GM18519 (cell line): ENCODE measurements at regions not wholly inside any gene's neighbourhood (a gene's known extent, or its start where the extent isn't known, plus 50 kb on each side); places are given as distances from the start of the nearest gene placed in this dataset.
"Not testable (repeated sequence)": the region's sequence is repeated elsewhere in the genome, so short reads cannot be mapped to it uniquely, and the experiment has no call there.

Experiments used
- ATAC-seq: cut with Tn5 transposase; IDR thresholded peaks from one replicate; pipeline ENCODE4 v1.9.1; 2021; ENCODE audit warnings: mild to moderate bottlenecking, moderate library complexity; ENCODE audit not compliant: unreplicated experiment, low FRiP score

DNA sequence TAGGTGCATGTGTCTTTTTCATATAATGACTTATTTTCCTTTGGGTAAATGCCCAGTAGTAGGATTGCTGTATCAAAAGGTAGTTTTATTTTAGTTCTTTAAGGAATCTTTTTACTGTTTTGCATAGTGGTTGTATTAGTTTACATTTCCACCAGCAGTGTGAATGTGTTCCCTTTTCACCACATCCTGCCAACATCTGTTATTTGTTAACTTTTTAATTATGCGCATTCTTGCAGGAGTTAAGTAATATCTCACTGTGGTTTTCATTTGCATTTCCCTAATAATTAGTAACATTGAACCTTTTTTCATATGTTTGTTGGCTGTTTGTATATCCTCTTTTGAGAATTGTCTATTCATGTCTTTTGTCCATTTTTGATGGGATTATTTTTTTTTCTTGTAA, 1761.9 kb downstream of the PLA2G4A start:
- no peak for ATAC-seq

DNA sequence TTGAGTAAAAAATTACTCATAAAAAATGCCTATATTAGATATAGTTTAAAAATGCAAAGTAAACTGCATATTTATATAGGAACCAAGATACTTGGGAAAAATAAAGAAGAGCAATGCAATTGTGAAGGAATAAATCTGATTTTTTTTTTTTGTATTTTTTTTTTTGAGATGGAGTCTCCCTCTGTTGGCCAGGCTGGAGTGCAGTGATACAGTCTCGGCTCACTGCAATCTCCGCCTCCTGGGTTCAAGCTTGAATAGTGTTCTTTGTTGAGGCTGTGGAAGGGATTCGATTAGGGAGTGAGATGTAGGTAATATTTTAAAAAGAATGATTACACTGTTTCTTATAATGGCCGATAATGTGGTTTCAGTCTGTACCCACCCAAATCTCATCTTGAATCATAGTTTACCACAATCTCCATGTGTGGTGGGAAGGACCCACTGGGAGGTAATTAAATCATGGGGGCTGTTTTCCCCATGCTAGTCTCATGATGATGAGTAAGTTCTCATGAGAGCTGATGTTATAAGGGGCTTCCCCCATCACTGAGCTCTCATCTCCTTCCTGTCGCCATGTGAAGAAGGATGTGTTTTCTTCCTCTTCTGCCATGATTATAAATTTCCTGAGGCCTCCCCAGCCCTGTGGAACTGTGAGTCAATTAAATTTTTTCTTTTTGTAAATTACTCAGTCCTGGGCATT, 1765.9 kb downstream of the PLA2G4A start:
- ATAC-seq: no peak

DNA sequence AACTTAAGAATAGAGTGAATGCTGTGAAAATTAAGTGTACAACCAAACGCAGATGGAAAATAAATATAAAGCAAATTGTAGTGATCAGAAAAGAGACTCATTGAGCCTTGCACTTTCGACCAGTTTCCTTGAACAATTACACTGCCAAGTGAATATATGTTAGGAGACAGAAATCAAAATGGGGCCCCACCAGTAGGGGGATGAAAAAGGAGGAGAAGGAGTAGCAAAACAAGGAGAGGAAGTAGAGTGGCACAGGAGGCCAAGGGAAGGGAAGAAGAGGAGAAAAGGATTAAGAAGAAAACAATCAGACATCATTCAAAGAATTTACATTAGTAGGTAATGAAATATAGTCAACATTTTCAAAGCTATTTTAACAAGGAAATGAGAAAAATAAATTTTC, 1770.6 kb downstream of the PLA2G4A start:
- no peak for ATAC-seq

DNA sequence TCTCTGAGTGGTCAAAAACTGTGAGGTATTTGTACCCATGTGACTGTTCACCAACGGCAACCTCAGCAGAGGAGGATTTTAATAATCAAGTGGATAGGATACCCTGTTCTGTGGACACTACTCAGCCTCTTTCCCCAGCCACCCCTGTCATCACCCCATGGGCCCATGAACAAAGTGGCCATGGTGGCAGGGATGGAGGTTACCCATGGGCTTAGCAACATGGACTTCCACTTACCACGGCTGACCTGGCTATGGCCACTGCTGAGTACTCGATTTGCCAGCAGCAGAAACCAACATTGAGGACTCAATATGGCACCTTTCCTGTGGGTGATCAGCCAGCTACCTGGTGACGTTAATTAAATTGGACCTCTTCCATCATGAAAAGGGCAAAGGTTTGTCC, 1782.7 kb downstream of the PLA2G4A start:
- ATAC-seq: no peak

DNA sequence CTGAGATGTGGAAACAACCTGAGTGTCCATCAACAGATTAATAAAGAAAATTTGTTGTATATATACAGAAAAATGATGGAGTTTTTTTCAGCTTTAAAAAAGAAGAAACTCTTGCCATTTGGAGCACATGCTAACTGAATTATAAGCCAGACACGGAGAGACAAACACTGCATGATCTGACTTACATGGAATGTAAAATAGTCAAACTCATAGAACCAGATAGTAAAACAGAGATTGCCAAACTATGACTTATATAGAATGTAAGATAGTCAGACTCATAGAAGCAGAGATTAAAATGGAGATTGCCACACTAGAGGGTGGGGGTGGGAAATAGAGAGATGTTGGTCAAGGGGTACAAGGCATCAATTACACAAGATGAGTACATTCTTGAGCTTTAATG, 1786.6 kb downstream of the PLA2G4A start:
- ATAC-seq: no peak

DNA sequence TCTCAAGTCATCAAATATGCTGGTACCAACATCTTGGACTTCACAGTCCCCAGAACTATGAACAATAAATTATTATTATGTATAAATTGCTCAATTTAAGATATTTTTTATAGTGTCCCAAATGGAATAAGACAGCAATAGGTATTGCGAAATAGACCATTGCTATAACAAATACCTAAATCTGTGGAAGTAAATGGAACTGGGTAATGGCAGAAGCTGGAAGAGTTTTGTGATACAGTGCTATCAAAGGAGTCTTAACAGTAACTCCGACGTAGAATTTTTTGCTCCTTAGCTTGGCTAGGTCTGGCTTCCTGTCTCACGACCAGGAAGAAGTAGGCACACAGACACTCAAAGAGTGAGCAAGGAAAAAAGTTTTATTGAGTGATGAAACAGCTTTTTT, 1791.5 kb downstream of the PLA2G4A start:
- ATAC-seq: no peak

DNA sequence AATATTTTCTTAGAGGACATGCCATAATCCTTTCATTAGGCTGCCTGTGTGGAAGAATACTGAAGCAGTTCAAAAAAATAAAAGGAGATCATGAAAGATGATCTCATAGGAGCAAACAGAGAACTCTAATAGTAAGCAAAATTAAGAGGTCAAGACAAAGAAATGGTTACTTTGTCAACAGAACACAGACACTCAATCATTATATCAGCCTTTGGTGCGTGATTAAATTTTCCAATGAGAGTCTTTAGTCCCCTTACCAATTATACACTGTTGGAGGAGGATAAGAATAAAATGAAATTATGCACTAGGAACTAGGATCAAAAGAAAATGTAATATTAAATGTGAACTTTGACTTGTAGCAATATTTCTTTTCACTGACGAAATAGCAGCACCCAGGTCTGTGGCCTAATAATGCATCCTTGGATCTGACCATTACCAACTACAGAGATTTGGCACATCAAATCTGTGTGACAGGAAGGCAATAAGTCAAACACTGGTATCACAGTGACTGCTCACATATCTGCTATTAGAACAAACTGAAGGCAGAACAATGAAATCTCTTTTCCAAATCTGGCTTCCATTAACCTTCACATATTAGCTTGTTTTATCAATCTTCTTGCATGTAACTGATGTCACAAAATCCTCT, 1812.9 kb downstream of the PLA2G4A start:
- ATAC-seq: no peak

DNA sequence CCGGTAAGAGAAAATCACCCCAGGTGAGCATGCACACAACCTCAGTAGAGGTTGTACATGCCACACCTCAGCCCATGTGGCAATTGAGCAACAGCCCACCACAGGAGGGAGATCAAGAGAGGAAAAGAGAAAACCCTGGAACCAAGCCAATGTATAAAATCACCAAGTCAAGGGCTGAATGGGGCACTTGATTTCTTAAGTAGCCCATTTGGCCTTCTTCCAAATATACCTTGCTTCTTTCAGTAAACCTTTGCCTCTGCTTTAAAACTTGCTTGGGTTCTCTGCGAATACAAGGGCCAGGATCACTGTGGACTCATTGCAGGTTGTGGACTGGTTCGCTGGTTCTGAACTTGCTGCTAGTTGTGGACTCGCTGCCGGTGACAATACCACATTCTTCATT, 1814.0 kb downstream of the PLA2G4A start:
- ATAC-seq: no peak

DNA sequence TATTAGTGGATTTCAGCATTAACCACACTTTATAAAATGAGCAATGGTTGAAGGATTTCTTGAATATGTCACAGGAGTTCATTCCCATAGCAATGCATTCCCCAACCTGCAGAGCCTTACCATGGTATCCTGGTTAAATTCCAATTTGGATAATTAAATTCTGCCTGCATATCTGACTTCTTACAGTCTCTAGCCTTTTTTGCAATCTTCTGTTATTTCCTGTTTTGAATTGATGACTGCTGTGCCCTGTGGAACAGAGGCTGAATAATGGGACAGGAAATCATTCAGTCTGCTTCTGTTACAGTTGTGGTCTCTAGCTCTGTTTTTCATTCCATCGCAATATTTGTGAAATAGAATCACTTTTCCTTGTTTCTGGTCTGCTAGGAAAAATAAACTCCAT, 1823.9 kb downstream of the PLA2G4A start:
- no peak for ATAC-seq

DNA sequence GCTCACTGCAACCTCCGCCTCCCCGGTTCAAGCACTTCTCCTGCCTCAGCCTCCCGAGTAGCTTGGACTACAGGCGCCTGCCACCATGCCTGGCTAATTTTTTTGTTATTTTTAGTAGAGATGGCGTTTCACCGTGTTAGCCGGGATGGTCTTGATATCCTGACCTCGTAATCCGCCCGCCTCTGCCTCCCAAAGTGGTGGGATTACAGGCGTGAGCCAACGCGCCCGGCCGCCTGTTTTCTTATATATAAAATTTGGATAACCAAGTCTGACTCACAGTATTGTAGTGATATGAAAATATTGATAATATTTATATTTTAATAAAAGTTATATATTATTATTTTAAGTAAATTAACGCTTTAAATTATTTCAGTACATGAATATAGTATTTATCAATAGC, 1821.7 kb downstream of the BRINP3 start:
- ATAC-seq: not testable (repeated sequence)

DNA sequence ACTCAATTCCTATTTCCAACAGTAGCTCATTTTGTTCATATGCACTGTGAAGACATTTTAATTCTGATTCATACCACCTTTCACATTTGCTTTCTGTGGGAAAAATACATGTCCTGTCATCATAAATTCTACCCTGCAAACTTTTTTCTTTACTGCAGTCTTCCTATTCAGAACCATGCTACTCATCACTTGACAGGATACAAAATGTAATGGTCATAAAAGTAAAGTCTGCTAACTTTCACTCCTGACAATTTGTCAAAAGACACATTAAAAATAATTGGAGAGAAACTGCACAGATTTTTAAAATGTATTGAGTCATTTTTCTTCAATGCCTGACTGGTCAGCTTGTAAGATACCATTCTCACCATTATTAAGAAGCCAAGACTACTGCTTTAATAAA, 1817.1 kb downstream of the BRINP3 start:
- ATAC-seq: no peak

DNA sequence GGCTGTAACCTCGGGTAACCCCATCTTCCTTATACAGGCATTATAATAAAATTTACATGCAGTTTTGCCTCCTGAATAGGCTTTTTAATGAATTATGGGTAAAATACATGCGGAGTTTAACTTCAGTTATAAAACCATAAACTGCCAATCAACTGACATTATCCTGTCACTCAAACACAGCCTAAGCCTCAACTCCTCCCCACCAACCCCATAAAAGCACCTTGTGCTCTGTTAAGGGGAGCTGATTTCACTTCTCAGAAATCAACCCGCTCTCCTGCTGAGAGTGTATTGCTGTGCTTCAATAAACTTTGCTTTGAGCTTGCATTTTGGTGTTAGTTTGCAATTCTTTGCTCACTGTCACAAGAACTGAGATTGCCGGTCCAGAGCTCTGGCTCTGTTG, 1812.2 kb downstream of the BRINP3 start:
- no peak for ATAC-seq

DNA sequence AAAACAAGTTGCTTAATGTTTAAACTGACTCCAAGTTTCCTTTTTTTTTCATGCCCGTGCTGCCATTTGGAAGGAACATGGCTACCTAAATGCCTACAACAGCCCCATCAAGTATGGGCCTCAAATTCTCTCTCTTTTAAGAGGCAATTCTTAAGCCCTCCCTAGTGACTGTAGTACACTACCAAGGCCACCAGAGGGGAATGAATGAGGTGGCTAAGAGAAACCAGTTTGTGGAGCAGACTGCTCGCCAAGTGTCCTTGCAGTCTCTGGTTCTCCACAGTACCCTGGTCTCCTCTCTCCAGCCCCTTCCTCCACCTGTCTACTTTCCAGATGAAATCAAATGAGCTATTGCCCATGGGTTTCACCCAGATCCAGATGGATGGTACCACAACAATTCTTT, 1809.6 kb downstream of the BRINP3 start:
- ATAC-seq: no peak

DNA sequence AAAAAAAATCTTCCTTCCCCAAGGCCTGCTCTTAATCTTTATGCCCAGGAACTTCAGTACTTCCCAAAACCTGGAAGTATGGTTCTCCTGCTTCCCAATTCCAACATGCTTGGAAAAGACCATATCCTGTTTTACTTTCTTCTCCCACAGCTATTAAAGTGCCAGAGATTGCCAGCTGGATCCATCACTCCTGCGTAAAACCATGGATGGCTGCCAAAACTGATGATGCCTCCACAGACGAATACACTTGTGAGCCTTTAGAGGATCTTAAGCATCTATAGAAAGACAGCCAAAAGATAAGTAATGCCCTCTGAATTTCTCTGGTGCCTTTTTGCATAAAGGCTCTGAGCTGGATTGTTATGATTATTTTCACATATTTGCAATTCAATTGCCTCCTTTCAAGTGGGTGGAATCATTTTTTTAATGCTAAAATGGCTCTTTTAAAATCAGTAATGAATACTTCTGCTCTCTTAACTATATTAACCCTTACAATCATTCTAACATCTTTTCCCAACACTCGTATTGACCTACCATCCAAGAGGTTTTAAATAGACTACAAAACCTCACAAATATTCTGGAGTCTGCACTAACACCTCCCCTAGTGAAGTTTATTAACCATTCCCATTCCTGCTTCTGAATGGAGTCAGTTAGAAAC, 1807.8 kb downstream of the BRINP3 start:
- no peak for ATAC-seq

DNA sequence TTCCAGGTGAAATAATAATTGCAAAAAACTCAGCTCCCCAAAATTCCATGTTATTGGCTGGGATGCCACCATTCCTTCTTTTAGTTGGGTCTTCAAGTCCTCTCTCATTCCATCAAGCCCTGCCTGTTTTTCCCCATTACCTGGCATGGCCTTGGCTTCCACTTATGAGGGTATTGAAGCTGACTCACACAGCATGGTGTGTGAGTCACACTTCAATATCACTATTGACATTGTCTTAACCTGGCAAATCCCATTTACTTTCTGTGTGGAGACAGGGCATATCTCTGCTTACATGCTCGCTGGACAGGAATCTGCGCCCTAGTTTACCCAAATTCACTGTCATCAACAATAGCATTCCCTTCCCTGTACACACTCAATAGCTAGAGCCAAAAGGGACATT, 1806.8 kb downstream of the BRINP3 start:
- no peak for ATAC-seq

DNA sequence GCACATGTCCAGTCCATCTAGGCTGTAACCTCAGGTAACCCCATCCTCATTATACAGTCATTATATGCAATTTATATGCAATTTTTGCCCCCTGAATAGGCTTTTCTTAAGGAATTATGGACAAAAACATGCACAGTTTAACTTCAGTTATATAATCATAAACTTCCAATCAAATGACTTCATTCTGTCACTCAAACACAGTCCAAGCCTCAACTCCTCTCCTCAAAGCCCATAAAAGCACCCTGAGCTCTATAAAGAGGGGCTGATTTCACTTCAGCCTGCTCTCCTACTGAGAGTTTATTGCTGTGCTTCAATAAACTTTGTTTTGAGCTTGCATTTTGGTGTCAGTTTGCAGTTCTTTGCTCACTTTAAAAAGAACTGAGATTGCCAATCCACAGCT, 1805.5 kb downstream of the BRINP3 start:
- no peak for ATAC-seq

DNA sequence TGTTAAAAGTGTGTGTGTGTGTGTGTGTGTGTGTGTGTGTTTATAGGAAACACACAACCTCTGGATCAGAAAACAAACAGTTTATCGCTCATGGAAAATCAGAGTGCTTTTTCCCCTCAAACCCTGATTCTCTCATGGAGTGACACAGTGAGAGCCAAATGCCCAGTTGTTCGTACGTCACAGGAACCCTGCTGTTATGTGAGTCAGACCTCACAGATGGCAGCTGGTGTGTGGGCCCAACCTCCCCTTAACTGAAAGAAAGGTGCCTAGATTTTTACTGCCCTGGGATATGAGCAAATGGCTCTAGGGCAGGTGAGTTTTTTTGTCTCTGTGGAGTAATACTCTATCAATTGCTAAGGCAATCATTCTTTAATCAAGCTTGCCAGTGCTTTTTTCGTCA, 1788.1 kb downstream of the BRINP3 start:
- ATAC-seq: no peak

DNA sequence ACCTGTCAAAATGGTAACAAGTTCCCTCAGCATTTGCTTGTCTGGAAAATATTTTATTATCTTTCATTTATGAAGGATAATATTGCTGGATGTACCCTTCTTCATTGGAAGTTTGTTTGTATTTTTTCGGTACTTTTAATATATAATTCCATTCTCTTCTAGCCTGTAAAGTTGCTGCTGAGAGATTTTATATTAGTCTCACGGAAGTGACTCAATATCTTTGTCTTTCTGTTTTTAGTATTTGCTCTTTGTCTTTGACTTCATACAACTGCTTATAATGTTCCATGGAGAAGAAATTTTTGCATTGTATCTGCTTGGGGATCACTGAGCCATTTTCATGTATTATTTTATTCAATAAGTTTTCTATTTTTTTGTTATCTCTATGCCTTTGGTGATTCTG, 1777.5 kb downstream of the BRINP3 start:
- ATAC-seq: no peak

DNA sequence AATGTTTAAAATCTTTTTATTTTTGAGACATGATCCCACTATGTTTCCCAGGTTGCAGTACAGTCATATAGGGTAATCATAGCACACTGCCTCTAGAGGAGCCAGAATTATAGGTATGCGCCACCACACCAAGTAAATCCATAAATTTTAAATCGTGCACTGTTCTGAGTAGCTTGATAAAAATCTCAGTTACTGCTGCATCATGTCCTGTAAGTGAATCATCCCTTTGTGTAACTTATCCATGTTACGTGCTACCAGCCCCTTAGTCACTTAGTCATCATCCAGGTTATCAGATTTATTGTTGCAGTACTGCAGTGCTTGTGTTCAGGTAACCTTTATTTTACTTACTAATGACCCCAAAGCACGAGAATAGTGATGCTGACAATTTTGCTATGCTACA, 1770.9 kb downstream of the BRINP3 start:
- ATAC-seq: no peak

DNA sequence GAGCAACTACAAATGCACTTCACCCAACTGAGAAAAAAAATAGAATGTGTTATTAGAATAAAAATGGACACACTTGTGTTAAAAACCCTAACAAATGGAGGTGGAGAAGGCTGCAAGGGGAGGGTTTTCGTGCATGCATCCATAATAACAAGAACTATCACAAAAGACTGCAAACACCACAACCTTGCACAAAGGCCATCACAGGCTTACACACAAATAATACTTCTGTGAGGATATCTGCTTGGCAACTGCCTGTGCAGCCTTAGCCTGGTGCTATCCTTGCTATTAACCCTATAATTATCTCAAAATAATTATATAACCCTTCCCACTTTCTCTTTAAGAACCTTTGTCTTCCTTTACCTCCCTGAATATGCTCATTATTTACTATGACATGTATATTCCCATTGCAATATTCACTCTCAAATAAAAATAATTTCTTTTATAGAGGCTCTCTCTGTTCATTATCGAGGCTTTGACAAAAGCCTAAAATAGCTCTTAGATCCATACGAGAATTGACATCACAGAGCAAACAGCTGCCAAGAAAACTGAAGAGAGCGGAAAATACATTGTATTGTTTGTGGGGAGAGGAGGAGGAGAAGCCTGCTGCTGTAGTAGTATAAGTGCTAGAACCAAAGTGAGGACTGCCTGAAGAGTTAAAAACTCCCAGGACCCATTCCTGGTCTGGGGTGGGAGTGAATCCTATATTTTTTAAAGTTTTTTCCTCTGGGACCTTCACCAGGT, 1768.7 kb downstream of the BRINP3 start:
- ATAC-seq: no peak

DNA sequence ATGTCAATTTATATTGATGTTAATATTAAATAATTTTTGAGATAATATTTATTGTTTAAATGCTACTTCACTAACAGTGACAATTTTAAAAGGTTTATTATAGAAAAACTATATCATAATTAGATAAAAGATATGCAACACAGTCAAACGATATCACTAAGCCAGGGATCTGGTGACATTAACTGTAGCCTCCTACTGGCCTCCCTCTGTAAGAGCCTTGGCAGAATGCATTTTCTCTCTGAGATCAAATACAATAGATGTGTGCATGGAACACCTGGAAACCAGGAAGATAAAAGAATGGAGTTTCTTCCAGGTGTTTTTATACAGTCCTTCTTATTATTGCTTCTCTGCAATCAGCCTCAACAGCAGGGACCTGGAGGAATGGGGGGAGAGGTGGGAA, 1762.1 kb downstream of the BRINP3 start:
- ATAC-seq: no peak
